GM23248 (cell line): ENCODE measurements at regions not wholly inside any gene's neighbourhood (a gene's known extent, or its start where the extent isn't known, plus 50 kb on each side); places are given as distances from the start of the nearest gene placed in this dataset.

Source experiments
- DNase-seq: peaks from one replicate; pipeline ENCODE4 v3.0.0-alpha.2; 2015
- H2AFZ ChIP-seq: fragments of 200-600 bp; sonication (generic); 2 replicates; pipeline ENCODE4 v1.6.1; 2016; ENCODE audit warnings: antibody characterized with exemption
- H3F3A ChIP-seq: fragments of 200-600 bp; sonication (generic); 2 replicates; pipeline ENCODE4 v1.6.1; 2016; ENCODE audit warnings: mild to moderate bottlenecking, antibody characterized with exemption, mixed run types; ENCODE audit not compliant: insufficient read depth
- H3K27ac ChIP-seq: fragments of 200-600 bp; sonication (generic); 2 replicates; pipeline ENCODE4 v1.5.1; 2016; ENCODE audit warnings: mild to moderate bottlenecking
- H3K27me3 ChIP-seq: fragments of 200-600 bp; sonication (generic); replicated peaks from 2 replicates; pipeline ENCODE4 v1.6.1; 2016; ENCODE audit warnings: mild to moderate bottlenecking; ENCODE audit not compliant: insufficient read depth
- H3K36me3 ChIP-seq: fragments of 200-600 bp; sonication (generic); 2 replicates; pipeline ENCODE4 v1.6.1; 2016; ENCODE audit warnings: low read depth, mild to moderate bottlenecking
- H3K4me1 ChIP-seq: fragments of 200-600 bp; sonication (generic); 2 replicates; pipeline ENCODE4 v1.6.1; 2016; ENCODE audit warnings: mild to moderate bottlenecking; ENCODE audit not compliant: insufficient read depth
- H3K4me2 ChIP-seq: fragments of 200-600 bp; sonication (generic); one replicate; pipeline ENCODE4 v1.6.1; 2016; ENCODE audit warnings: mild to moderate bottlenecking; ENCODE audit not compliant: unreplicated experiment
- H3K4me3 ChIP-seq: fragments of 200-600 bp; sonication (generic); 2 replicates; pipeline ENCODE4 v1.5.1; 2016; ENCODE audit warnings: mild to moderate bottlenecking
- H3K79me2 ChIP-seq: fragments of 200-600 bp; sonication (generic); 2 replicates; pipeline ENCODE4 v1.6.1; 2016; ENCODE audit warnings: mild to moderate bottlenecking; ENCODE audit not compliant: insufficient read depth
- H3K9ac ChIP-seq: fragments of 200-600 bp; sonication (generic); 2 replicates; pipeline ENCODE4 v1.6.1; 2016; ENCODE audit warnings: mild to moderate bottlenecking
- H3K9me2 ChIP-seq: fragments of 200-600 bp; sonication (generic); 2 replicates; pipeline ENCODE4 v1.6.1; 2016; ENCODE audit warnings: mixed run types, mild to moderate bottlenecking, moderate library complexity; ENCODE audit not compliant: insufficient read depth
- H3K9me3 ChIP-seq: fragments of 200-600 bp; sonication (generic); one replicate; pipeline ENCODE4 v1.6.1; 2017; ENCODE audit warnings: low read depth
- H4K20me1 ChIP-seq: fragments of 200-600 bp; sonication (generic); 2 replicates; pipeline ENCODE4 v1.6.0; 2016; ENCODE audit not compliant: insufficient read depth
- EZH2 ChIP-seq: fragments of 200-600 bp; sonication (generic); IDR thresholded peaks from 2 replicates; pipeline ENCODE4 v1.6.1; 2018; ENCODE audit warnings: antibody characterized with exemption, mild to moderate bottlenecking; ENCODE audit not compliant: insufficient read depth, poor library complexity, severe bottlenecking
- EZH2phosphoT487 ChIP-seq: fragments of 200-600 bp; sonication (generic); IDR thresholded peaks from 2 replicates; pipeline ENCODE4 v1.6.1; 2018; ENCODE audit warnings: antibody characterized with exemption, moderate library complexity, mild to moderate bottlenecking, low read depth; ENCODE audit not compliant: insufficient read depth
- WGBS, 2 experiments: methylation state at CpG; one replicate each; pipeline ENCODE4 v1.1.6; 2015 to 2017; ENCODE audit warnings: low lambda C conversion rate in 2 of 2, low coverage in 1 of 2; ENCODE audit errors: missing lambda C conversion rate in 2 of 2; 5-methylcytosine and 5-hydroxymethylcytosine counted together
- in situ Hi-C: fragments of 300-500 bp; cut with MboI; formaldehyde crosslinking; loops from 2 replicates; pipeline ENCODE4 v1.15.0; 2020

DNA sequence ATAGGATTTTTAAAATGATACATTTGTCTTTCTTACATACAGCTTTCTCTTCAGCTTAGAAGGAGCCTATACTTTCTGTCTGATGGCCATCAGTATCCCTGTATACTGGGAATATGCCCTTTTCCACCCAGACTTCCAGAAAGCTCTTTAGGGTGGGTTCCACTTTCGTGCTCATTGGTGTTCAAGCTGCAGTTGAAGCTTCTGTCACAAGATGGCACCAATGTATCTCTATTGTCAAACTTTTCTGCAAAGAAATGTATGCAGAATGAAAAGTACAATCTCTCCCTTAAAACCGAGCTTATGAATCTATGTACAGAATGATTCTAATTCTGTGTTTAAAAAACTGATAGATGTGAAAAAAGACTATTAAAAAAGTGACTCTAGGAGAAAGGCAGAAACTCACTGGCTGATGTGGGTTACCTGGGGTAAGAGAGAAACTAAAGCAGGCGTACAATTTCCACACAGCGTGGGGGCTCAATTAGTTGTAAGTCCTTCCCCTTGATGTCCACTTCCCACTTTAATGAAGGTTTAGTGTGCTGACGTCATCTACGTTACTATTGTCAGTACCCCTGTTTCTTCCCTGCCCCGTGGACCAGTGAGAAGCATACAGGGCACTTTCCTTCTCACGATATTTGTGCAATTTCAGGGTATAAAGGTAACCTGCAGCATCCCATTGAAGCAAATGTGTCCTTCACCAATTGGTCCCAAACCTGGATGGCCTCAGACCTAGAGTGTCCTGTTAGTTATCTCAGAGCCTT, 57.3 kb upstream of the TCEAL2 start:
- Histone ChIP-seq H3K4me3 (no peak overlapping the region), H4K20me1 (no peaks in the 10 kb centered on the region), H3K79me2 (no peaks in the 10 kb centered on the region), H3K27me3 (no peaks in the 10 kb centered on the region), H3K4me1 (no peaks in the 10 kb centered on the region), H3K36me3 (no peaks in the 10 kb centered on the region), H2AFZ (no peak overlapping the region), H3K9ac (no peak overlapping the region), H3K9me3 (no peaks in the 10 kb centered on the region), H3K27ac (no peak overlapping the region), H3K9me2 (no peaks in the 10 kb centered on the region), H3F3A (no peaks in the 10 kb centered on the region), H3K4me2 (no peak overlapping the region)
- peak; percentile 38 for DNase-seq
- TF ChIP-seq EZH2 (no peak), EZH2phosphoT487 (no peak)
- WGBS, 2 experiments: 29 to 32% methylated on average over 8 of the region's 8 CpGs
- in situ Hi-C loops: no loop called here

DNA sequence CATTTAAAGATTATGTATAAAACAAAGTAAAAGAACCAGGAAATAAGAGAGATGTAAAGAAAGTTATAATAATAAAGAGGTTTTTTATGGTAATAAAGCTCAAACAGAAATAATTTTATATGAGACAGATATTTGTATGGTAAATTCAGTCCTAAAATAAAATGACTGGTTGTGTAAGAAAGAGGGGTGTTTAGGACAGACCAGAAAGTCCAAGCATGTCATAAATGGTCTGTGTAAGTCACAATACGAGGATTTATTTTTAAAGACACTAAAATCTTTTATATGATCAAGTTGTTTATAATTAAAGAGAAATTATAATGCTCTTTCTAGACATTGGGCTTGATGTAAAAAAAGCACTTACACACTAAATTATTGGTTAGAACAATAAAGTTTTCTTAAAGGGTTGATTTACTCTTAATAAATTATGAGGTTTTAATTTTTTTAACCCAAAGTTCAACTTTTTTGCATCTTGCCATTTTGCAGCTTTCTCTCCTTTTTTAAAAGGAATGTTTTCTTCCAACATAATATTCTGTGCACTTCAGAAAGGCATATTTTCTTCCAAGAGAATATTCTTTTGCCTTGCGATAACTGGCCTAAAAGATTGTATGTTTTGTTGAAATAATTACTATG, 61.9 kb upstream of the TCEAL2 start:
- TF ChIP-seq EZH2 (no peak), EZH2phosphoT487 (no peak)
- WGBS, 2 experiments: 45 to 46% methylated on average over 2 of the region's 2 CpGs

GRCh38 chrX:102044496-102044895, 81.0 kb upstream of the TCEAL2 start:
- no peak overlapping the region for H3K4me3 ChIP-seq
- H3F3A ChIP-seq: no peaks in the 10 kb centered on the region
- H3K9me3 ChIP-seq: no peaks in the 10 kb centered on the region
- 17% methylated on average over 2 of the region's 2 CpGs; no CpG with 5 or more reads in 1 of the 2 experiments for WGBS, 2 experiments
- H3K27ac ChIP-seq: no peak overlapping the region
- DNase-seq: no peak
- no peak for TF ChIP-seq EZH2phosphoT487
- no peak for TF ChIP-seq EZH2
- no peak overlapping the region for H2AFZ ChIP-seq
- no peaks in the 10 kb centered on the region for H3K4me1 ChIP-seq
- no peak overlapping the region for H3K4me2 ChIP-seq
- H3K79me2 ChIP-seq: no peaks in the 10 kb centered on the region
- no peaks in the 10 kb centered on the region for H3K36me3 ChIP-seq
- in situ Hi-C loops: no loop called here
- no peak overlapping the region for H3K9ac ChIP-seq
- no peaks in the 10 kb centered on the region for H4K20me1 ChIP-seq
- no peaks in the 10 kb centered on the region for H3K9me2 ChIP-seq
- H3K27me3 ChIP-seq: no peaks in the 10 kb centered on the region

More for the DNA sequence above, 61.9 kb upstream of the TCEAL2 start:
- H3K79me2 ChIP-seq: no peaks in the 10 kb centered on the region
- no peaks in the 10 kb centered on the region for H4K20me1 ChIP-seq
- no peaks in the 10 kb centered on the region for H3K9me3 ChIP-seq
- no peaks in the 10 kb centered on the region for H3K9me2 ChIP-seq
- H3K36me3 ChIP-seq: no peaks in the 10 kb centered on the region
- in situ Hi-C loops: no loop called here
- H3K4me3 ChIP-seq: no peak overlapping the region
- H3K4me2 ChIP-seq: no peak overlapping the region
- DNase-seq: no peak
- no peak overlapping the region for H2AFZ ChIP-seq
- no peaks in the 10 kb centered on the region for H3K4me1 ChIP-seq
- no peaks in the 10 kb centered on the region for H3F3A ChIP-seq
- H3K27ac ChIP-seq: no peak overlapping the region
- no peak overlapping the region for H3K9ac ChIP-seq
- H3K27me3 ChIP-seq: no peaks in the 10 kb centered on the region

GRCh38 chrX:102043380-102043779, 82.1 kb upstream of the TCEAL2 start:
- Histone ChIP-seq H3K4me2 (no peak overlapping the region), H3K4me3 (no peak overlapping the region), H3K9me2 (no peaks in the 10 kb centered on the region), H3K27me3 (no peaks in the 10 kb centered on the region), H3K9me3 (no peaks in the 10 kb centered on the region), H3K9ac (no peak overlapping the region), H3F3A (no peaks in the 10 kb centered on the region), H3K36me3 (no peaks in the 10 kb centered on the region), H3K4me1 (no peaks in the 10 kb centered on the region), H2AFZ (no peak overlapping the region), H4K20me1 (no peaks in the 10 kb centered on the region), H3K79me2 (no peaks in the 10 kb centered on the region), H3K27ac (no peak overlapping the region)
- no peak for TF ChIP-seq EZH2phosphoT487
- no peak for TF ChIP-seq EZH2
- DNase-seq: no peak
- in situ Hi-C loops: no loop called here
- WGBS, 2 experiments: 0 to 19% methylated on average over 2 to 3 of the region's 3 CpGs
